ENCODE measurements at regions not wholly inside any gene's neighbourhood (a gene's known extent, or its start where the extent isn't known, plus 50 kb on each side); places are given as distances from the start of the nearest gene placed in this dataset.

- TF ChIP-seq CTCF (IDR thresholded peaks at IDR 0.05), result no peak
- TF ChIP-seq EZH2 (IDR thresholded peaks at IDR 0.05; ENCODE audit: borderline replicate concordance, insufficient read depth, low read depth, low read length, poor library complexity, severe bottlenecking), result no peak
Observed at GRCh38 chr9:18410983-18411382, 63.0 kb upstream of the ADAMTSL1 start.

Measured in B cell (primary cell).